K562 (cell line): ENCODE measurements at regions not wholly inside any gene's neighbourhood (a gene's known extent, or its start where the extent isn't known, plus 50 kb on each side); places are given as distances from the start of the nearest gene placed in this dataset.

Experiments
- ATAC-seq: fragments of 200-7000 bp; cut with Tn5 transposase; 3 replicates; pipeline ENCODE4 v1.9.1; 2020; ENCODE audit warnings: moderate library complexity
- BruUV-seq: library from RNA; stranded (reverse); fragments of 400-500 nt; replicated peaks from 2 replicates; lab custom pipeline; 2021; lab: Mats Ljungman, UMichigan
- CTCF ChIA-PET: fragments of 300-600 bp; formaldehyde crosslinking; extraction: SDS; loops from one replicate; lab custom pipeline; 2021; ENCODE audit warnings: low intra/inter-chr PET ratio; lab: Yijun Ruan, JAX
- POLR2A ChIA-PET: fragments of 300-600, 350-650 bp; sonication (Branson Sonifier 250); formaldehyde crosslinking; extraction: SDS; loops from one replicate; lab custom pipeline; 2021; ENCODE audit warnings: antibody characterized with exemption, inconsistent platforms; lab: Yijun Ruan, JAX
- DNase-seq, 4 experiments: peaks; one replicate each; pipeline versions ENCODE4 v3.0.0 to v3.0.0-alpha.2; 2011 to 2018; ENCODE audit warnings: low spot score in 3 of 4, mixed read lengths in 3 of 4; ENCODE audit errors: extremely low read depth in 1 of 4
- FAIRE-seq: peaks from 2 replicates; lab custom pipeline; 2011; peaks lifted over from hg19 to GRCh38; lab: Jason Lieb, UNC
- H2AFZ ChIP-seq: 2 replicates; pipeline ENCODE4 v1.6.0; 2011; ENCODE audit warnings: low read depth, low read length, control low read depth, inconsistent platforms
- H3K27ac ChIP-seq: fragments of 200-600 bp; 3 replicates; pipeline ENCODE4 v1.8.0; 2011; ENCODE audit warnings: low read depth, mild to moderate bottlenecking, control low read depth, inconsistent platforms, low read length, moderate library complexity, mixed read lengths; ENCODE audit errors: extremely low read depth
- H3K27me3 ChIP-seq, 2 experiments: fragments of 300-600 bp in 1 of 2; 2 replicates in 1 of 2; 3 replicates in 1 of 2; pipeline versions ENCODE4 v1.6.0 to v1.8.0; 2011; ENCODE audit warnings: inconsistent platforms in 2 of 2, low read length in 2 of 2, mild to moderate bottlenecking in 1 of 2, mixed read lengths in 1 of 2, moderate library complexity in 1 of 2; ENCODE audit not compliant: control insufficient read depth in 2 of 2, insufficient read depth in 2 of 2
- H3K36me3 ChIP-seq: fragments of 300-600 bp; 3 replicates; pipeline ENCODE4 v1.8.0; 2011; ENCODE audit warnings: mild to moderate bottlenecking, low read length, inconsistent platforms; ENCODE audit not compliant: control insufficient read depth, insufficient read depth
- H3K4me1 ChIP-seq, 2 experiments: fragments of 200-600 bp in 1 of 2; replicated peaks in 1 of 2; 2 replicates in 1 of 2; 3 replicates in 1 of 2; pipeline versions ENCODE4 v1.5.1 to v1.8.0; 2011; ENCODE audit warnings: inconsistent platforms in 2 of 2, low read length in 2 of 2, mild to moderate bottlenecking in 1 of 2, mixed read lengths in 1 of 2, moderate library complexity in 1 of 2; ENCODE audit not compliant: control insufficient read depth in 2 of 2, insufficient read depth in 2 of 2
- H3K4me2 ChIP-seq: 2 replicates; pipeline ENCODE4 v1.6.1; 2011; ENCODE audit warnings: low read length, control low read depth, inconsistent platforms, mixed read lengths; ENCODE audit not compliant: insufficient read depth
- H3K4me3 ChIP-seq: fragments of 200-600 bp; sonication (generic), shearing (Covaris generic); 2 replicates; pipeline ENCODE4 v1.5.1; 2016; ENCODE audit warnings: control low read depth, inconsistent platforms
- H3K79me2 ChIP-seq: fragments of 200-600 bp; 3 replicates; pipeline ENCODE4 v1.8.0; 2011; ENCODE audit warnings: low read length, inconsistent platforms; ENCODE audit not compliant: control insufficient read depth, insufficient read depth
- H3K9ac ChIP-seq, 2 experiments: 2 replicates each; pipeline versions ENCODE4 v1.6.0 to v1.6.1; 2011; ENCODE audit warnings: low read depth in 2 of 2, low read length in 2 of 2, control low read depth in 1 of 2, inconsistent platforms in 1 of 2, mild to moderate bottlenecking in 1 of 2, mixed read lengths in 1 of 2; ENCODE audit not compliant: insufficient read depth in 1 of 2
- H3K9me1 ChIP-seq: one replicate; pipeline ENCODE4 v1.6.0; 2011; ENCODE audit warnings: inconsistent platforms, mild to moderate bottlenecking, low read length, moderate library complexity; ENCODE audit not compliant: control insufficient read depth, insufficient read depth
- H3K9me3 ChIP-seq: replicated peaks from 2 replicates; pipeline ENCODE4 v1.5.1; 2011; ENCODE audit warnings: low read depth, low read length, inconsistent platforms; ENCODE audit not compliant: control insufficient read depth, insufficient read depth
- H4K20me1 ChIP-seq: replicated peaks from 2 replicates; pipeline ENCODE4 v1.6.1; 2011; ENCODE audit warnings: low read length, inconsistent platforms, mixed read lengths; ENCODE audit not compliant: control insufficient read depth, insufficient read depth
- EZH2 ChIP-seq: IDR thresholded peaks from 2 replicates; pipeline ENCODE4 v1.6.1; 2012; ENCODE audit warnings: low read depth, mild to moderate bottlenecking, inconsistent platforms, low read length, borderline replicate concordance
- GATA2 ChIP-seq: sonication (generic); formaldehyde crosslinking; IDR thresholded peaks from 2 replicates; pipeline ENCODE4 v1.4.0; 2020; ENCODE audit warnings: mild to moderate bottlenecking, missing genetic modification reagents
- KLF1 ChIP-seq: fragments of 450-650 bp; IDR thresholded peaks from 2 replicates; pipeline ENCODE4 v1.6.1; 2016; ENCODE audit warnings: missing genetic modification characterization, missing compliant biosample characterization
- NFATC3 ChIP-seq: fragments of 450-650 bp; IDR thresholded peaks from 2 replicates; pipeline ENCODE4 v1.6.1; 2017; ENCODE audit warnings: mild to moderate bottlenecking
- NFE2 ChIP-seq: IDR thresholded peaks from 2 replicates; pipeline ENCODE4 v1.6.1; 2014; ENCODE audit warnings: antibody characterized with exemption, low read depth
- PRMT5 ChIP-seq: sonication (generic); formaldehyde crosslinking; IDR thresholded peaks from 2 replicates; pipeline ENCODE4 v1.5.0; 2020; ENCODE audit warnings: missing genetic modification reagents
- SOX6 ChIP-seq: fragments of 450-650 bp; IDR thresholded peaks from 2 replicates; pipeline ENCODE4 v1.6.1; 2014; ENCODE audit warnings: mild to moderate bottlenecking
- ZNF316 ChIP-seq: fragments of 450-650 bp; IDR thresholded peaks from 2 replicates; pipeline ENCODE4 v1.6.1; 2016
- ZNF766 ChIP-seq: fragments of 200-800 bp; sonication (Bioruptor generic); conservative IDR thresholded peaks from 2 replicates; pipeline ENCODE4 v1.6.1; 2016; ENCODE audit warnings: missing genetic modification characterization, missing compliant biosample characterization
- WGBS: fragments of 100-300 bp; shearing (Covaris generic); methylation state at CpG from one replicate; pipeline ENCODE4 v1.1.6; 2016; ENCODE audit warnings: low coverage, mixed read lengths; ENCODE audit not compliant: insufficient coverage; ENCODE audit errors: missing lambda C conversion rate; 5-methylcytosine and 5-hydroxymethylcytosine counted together
- in situ Hi-C: fragments of 300-500 bp; cut with MboI; formaldehyde crosslinking; loops from 4 replicates; pipeline ENCODE4 v1.15.0; 2018; ENCODE audit warnings: inconsistent platforms, mixed read lengths
- intact Hi-C: fragments of 100-400 bp; cut with micrococcal nuclease; formaldehyde crosslinking; loops from 2 replicates; pipeline ENCODE4 v1.14.2; 2022
- TF ChIP-seq, protein P1 (sequence below): fragments of 250-450 bp; sonication (Bioruptor Pico); IDR thresholded peaks from 2 replicates; pipeline ENCODE4 v1.5.0; 2021; ENCODE audit warnings: mild to moderate bottlenecking, moderate library complexity
- TF ChIP-seq, protein P2 (sequence below): fragments of 250-450 bp; sonication (Bioruptor Pico); IDR thresholded peaks from 2 replicates; pipeline ENCODE4 v1.8.0; 2021; ENCODE audit warnings: moderate library complexity, mild to moderate bottlenecking, inconsistent platforms
- TF ChIP-seq, protein P3 (sequence below): fragments of 250-450 bp; sonication (Bioruptor Pico); IDR thresholded peaks from 2 replicates; pipeline ENCODE4 v1.5.0; 2021; ENCODE audit warnings: mild to moderate bottlenecking, borderline replicate concordance
- TF ChIP-seq, protein P4 (sequence below): sonication (generic); formaldehyde crosslinking; IDR thresholded peaks from 2 replicates; pipeline ENCODE4 v1.8.0; 2022; ENCODE audit warnings: mild to moderate bottlenecking, missing genetic modification reagents

DNA sequence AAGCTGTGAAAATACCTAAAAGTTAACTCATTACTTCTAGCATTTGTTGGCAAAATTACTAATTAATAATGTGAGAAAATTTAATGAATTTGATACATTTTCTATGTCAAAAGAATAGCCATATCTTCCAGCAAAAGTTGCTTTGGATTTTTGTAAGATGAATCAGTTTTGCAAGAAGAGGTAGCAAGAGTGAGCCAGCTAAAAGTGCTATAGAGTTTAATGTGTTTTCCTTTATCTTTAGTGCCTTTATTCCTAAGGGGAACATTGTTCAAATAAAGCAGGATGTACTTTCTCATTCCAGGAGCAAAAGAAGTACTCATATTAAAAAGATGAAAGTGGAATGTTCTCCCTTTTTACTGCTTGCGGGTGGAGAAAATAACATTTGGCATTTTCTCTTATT, 622.2 kb downstream of the ANXA1 start (continued):
- TF ChIP-seq, protein P1, sequence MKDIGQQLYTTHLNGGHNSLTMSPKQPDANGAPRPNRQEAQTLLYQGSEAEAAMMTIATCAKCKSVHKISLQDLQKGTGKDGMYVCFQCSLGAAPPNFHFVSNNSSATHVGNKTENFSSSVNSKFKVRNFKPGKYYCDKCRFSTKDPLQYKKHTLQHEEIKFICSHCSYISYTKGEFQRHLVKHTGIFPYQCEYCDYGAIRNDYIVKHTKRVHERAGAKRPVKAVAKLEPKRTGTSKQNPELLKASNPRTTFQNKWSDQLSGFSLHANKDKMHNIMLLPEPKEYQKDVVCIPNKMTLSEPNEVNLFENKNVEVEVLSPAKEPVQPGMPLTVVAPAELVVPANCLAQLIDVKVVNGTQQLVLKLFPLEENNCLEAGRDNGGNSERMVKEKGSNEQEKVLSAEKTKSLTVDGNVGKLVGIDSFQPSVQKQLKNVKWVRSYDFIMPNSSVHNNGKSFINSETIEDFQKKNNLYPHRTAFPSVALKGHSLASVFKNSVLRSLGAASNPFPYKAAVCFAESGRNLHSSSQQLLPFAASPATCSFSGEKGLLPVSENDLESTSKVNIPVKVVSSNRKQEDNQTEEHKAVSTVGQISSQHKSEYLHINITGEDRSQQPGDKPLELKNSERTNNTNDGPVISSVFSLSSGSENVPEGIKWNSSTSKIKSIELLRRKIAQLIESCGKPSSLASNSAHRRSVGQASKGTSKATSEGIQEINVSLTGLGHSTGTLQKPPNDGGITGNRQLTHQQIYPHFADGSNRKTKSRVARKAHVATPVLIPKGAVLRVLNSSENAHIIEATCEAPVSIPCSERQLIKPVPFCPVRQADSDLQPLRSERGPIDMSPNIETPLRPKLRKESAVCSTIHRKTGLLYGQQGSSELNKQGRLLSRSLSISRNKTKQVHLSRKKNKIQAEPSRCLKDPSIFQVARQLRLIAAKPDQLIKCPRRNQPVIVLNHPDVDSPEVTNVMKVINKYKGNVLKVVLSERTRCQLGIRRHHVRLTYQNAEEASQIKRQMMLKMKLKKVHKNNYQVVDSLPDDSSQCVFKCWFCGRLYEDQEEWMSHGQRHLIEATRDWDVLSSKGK (CRISPR knock-in tag), result no peak
- TF ChIP-seq, all 486 proteins: peak for 0

DNA sequence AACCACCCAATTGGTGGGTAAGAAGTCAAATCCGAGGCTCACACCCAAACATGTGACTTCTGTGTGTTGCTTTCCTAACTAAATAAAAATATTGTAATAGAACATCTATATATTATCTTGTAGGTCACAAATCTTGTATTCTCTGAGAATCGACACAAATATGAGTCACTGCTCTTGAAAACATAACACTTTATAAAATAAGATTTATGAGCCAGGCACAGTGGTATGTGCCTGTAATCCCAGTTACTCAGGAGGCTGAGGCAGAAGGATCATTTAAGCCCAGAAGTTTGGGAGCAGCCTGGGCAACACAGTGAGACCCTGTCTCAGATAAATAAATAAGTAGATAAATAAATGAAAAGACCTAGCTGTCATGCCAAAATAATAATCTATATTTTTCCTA, 624.1 kb downstream of the ANXA1 start:
- H3K79me2 ChIP-seq, result no peaks in the 10 kb centered on the region
- TF ChIP-seq KLF1 (tag), result no peak
- TF ChIP-seq GATA2 (CRISPR knock-in tag), result no peak
- TF ChIP-seq SOX6, result no peak
- TF ChIP-seq, protein P2, sequence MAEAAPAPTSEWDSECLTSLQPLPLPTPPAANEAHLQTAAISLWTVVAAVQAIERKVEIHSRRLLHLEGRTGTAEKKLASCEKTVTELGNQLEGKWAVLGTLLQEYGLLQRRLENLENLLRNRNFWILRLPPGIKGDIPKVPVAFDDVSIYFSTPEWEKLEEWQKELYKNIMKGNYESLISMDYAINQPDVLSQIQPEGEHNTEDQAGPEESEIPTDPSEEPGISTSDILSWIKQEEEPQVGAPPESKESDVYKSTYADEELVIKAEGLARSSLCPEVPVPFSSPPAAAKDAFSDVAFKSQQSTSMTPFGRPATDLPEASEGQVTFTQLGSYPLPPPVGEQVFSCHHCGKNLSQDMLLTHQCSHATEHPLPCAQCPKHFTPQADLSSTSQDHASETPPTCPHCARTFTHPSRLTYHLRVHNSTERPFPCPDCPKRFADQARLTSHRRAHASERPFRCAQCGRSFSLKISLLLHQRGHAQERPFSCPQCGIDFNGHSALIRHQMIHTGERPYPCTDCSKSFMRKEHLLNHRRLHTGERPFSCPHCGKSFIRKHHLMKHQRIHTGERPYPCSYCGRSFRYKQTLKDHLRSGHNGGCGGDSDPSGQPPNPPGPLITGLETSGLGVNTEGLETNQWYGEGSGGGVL (CRISPR knock-in tag), result no peak
- TF ChIP-seq ZNF766 (CRISPR knock-in tag), result no peak
- no peak for TF ChIP-seq NFE2
- no peak for TF ChIP-seq PRMT5 (CRISPR knock-in tag)
- TF ChIP-seq, protein P3, sequence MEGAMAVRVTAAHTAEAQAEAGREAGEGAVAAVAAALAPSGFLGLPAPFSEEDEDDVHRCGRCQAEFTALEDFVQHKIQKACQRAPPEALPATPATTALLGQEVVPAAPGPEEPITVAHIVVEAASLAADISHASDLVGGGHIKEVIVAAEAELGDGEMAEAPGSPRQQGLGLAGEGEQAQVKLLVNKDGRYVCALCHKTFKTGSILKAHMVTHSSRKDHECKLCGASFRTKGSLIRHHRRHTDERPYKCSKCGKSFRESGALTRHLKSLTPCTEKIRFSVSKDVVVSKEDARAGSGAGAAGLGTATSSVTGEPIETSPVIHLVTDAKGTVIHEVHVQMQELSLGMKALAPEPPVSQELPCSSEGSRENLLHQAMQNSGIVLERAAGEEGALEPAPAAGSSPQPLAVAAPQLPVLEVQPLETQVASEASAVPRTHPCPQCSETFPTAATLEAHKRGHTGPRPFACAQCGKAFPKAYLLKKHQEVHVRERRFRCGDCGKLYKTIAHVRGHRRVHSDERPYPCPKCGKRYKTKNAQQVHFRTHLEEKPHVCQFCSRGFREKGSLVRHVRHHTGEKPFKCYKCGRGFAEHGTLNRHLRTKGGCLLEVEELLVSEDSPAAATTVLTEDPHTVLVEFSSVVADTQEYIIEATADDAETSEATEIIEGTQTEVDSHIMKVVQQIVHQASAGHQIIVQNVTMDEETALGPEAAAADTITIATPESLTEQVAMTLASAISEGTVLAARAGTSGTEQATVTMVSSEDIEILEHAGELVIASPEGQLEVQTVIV, result no peak
- no peak for TF ChIP-seq ZNF316
- TF ChIP-seq NFATC3, result no peak
- TF ChIP-seq, protein P4, sequence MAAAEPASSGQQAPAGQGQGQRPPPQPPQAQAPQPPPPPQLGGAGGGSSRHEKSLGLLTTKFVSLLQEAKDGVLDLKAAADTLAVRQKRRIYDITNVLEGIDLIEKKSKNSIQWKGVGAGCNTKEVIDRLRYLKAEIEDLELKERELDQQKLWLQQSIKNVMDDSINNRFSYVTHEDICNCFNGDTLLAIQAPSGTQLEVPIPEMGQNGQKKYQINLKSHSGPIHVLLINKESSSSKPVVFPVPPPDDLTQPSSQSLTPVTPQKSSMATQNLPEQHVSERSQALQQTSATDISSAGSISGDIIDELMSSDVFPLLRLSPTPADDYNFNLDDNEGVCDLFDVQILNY (CRISPR knock-in tag), result no peak
- no peak for TF ChIP-seq EZH2
- no peaks in the 10 kb centered on the region for H4K20me1 ChIP-seq
- H3K27ac ChIP-seq, result no peak overlapping the region
- no peak overlapping the region for H3K4me2 ChIP-seq
- CTCF ChIA-PET, result no interaction called here
- H3K27me3 ChIP-seq, result no peaks in the 10 kb centered on the region
- no peak for FAIRE-seq
- H3K4me1 ChIP-seq, result no peaks in the 10 kb centered on the region
- intact Hi-C loops (no loop called here), in situ Hi-C loops (no loop called here)
- DNase-seq, result no peak
- no peak overlapping the region for H3K9ac ChIP-seq
- 15% methylated on average over 2 of the region's 2 CpGs for WGBS
- H3K4me3 ChIP-seq, result no peak overlapping the region
- no peaks in the 10 kb centered on the region for H3K36me3 ChIP-seq
- no peaks in the 10 kb centered on the region for H3K9me1 ChIP-seq
- no peak overlapping the region for H2AFZ ChIP-seq
- ATAC-seq, result no peak
- no TSS peak for BruUV-seq
- POLR2A ChIA-PET, result no interaction called here
- H3K9me3 ChIP-seq, result no peaks in the 10 kb centered on the region
